IMR-90 (cell line): ENCODE measurements at regions not wholly inside any gene's neighbourhood (a gene's known extent, or its start where the extent isn't known, plus 50 kb on each side); places are given as distances from the start of the nearest gene placed in this dataset.

Source experiments
- ATAC-seq: fragments of 200-7000 bp; cut with Tn5 transposase; 2 replicates; pipeline ENCODE4 v1.9.1; 2020; ENCODE audit warnings: low read depth, mild to moderate bottlenecking, moderate library complexity
- BruUV-seq: library from RNA; stranded (reverse); fragments of 400-500 nt; replicated peaks from 2 replicates; lab custom pipeline; 2021; lab: Mats Ljungman, UMichigan
- CTCF ChIA-PET: fragments of 300-600 bp; formaldehyde crosslinking; extraction: SDS; loops from one replicate; lab custom pipeline; 2021; ENCODE audit warnings: antibody characterized with exemption; lab: Yijun Ruan, JAX
- POLR2A ChIA-PET: fragments of 300-600 bp; sonication (Branson Sonifier 250); formaldehyde crosslinking; loops from one replicate; lab custom pipeline; 2022; ENCODE audit warnings: antibody characterized with exemption; ENCODE audit not compliant: unreplicated experiment; lab: Charles Lee
- DNase-seq: peaks from one replicate; pipeline ENCODE4 v3.0.0; 2013
- H2AFZ ChIP-seq: replicated peaks from 2 replicates; pipeline ENCODE3; 2013; ENCODE audit warnings: low read length, mild to moderate bottlenecking; ENCODE audit not compliant: poor library complexity
- H2AK5ac ChIP-seq: 2 replicates; pipeline ENCODE4 v1.6.1; 2013; ENCODE audit warnings: low read depth, low read length, inconsistent platforms
- H2AK9ac ChIP-seq: replicated peaks from 2 replicates; pipeline ENCODE3; 2013; ENCODE audit warnings: mild to moderate bottlenecking, low read depth, low read length, moderate library complexity; ENCODE audit not compliant: poor library complexity
- H2BK120ac ChIP-seq: 2 replicates; pipeline ENCODE4 v1.6.1; 2013; ENCODE audit warnings: low read depth, low read length, inconsistent platforms
- H2BK15ac ChIP-seq: 3 replicates; pipeline ENCODE4 v1.6.1; 2013; ENCODE audit warnings: low read depth, low read length, inconsistent platforms
- H2BK20ac ChIP-seq: 2 replicates; pipeline ENCODE4 v1.6.1; 2013; ENCODE audit warnings: low read depth, mild to moderate bottlenecking, inconsistent platforms, low read length, moderate library complexity
- H2BK5ac ChIP-seq: 2 replicates; pipeline ENCODE4 v1.6.1; 2013; ENCODE audit warnings: mild to moderate bottlenecking, low read depth, low read length, inconsistent platforms; ENCODE audit not compliant: poor library complexity, severe bottlenecking
- H3K14ac ChIP-seq: replicated peaks from 2 replicates; pipeline ENCODE4 v1.6.1; 2013; ENCODE audit warnings: low read depth, low read length, inconsistent platforms
- H3K18ac ChIP-seq: 2 replicates; pipeline ENCODE4 v1.6.1; 2013; ENCODE audit warnings: low read depth, low read length, control low read depth
- H3K23ac ChIP-seq: 2 replicates; pipeline ENCODE4 v1.6.1; 2013; ENCODE audit warnings: low read depth, low read length, inconsistent platforms
- H3K27ac ChIP-seq: 2 replicates; pipeline ENCODE4 v1.5.1; 2013; ENCODE audit warnings: mild to moderate bottlenecking, control low read depth, low read length; ENCODE audit not compliant: insufficient read depth
- H3K27me3 ChIP-seq: 2 replicates; pipeline ENCODE4 v1.6.1; 2013; ENCODE audit warnings: low read length; ENCODE audit not compliant: control insufficient read depth, insufficient read depth
- H3K36me3 ChIP-seq: 2 replicates; pipeline ENCODE4 v1.6.1; 2013; ENCODE audit warnings: low read length, mixed read lengths; ENCODE audit not compliant: control insufficient read depth, insufficient read depth
- H3K4ac ChIP-seq: 2 replicates; pipeline ENCODE4 v1.6.1; 2013; ENCODE audit warnings: low read depth, low read length, inconsistent platforms
- H3K4me1 ChIP-seq: 2 replicates; pipeline ENCODE4 v1.6.1; 2013; ENCODE audit warnings: low read length, mixed read lengths; ENCODE audit not compliant: control insufficient read depth, insufficient read depth
- H3K4me2 ChIP-seq: 2 replicates; pipeline ENCODE4 v1.6.1; 2013; ENCODE audit warnings: low read depth, mild to moderate bottlenecking, control low read depth, low read length, moderate library complexity
- H3K4me3 ChIP-seq: 2 replicates; pipeline ENCODE4 v1.5.1; 2013; ENCODE audit warnings: low read depth, mild to moderate bottlenecking, control low read depth, low read length, moderate library complexity; ENCODE audit not compliant: insufficient read depth
- H3K56ac ChIP-seq: 2 replicates; pipeline ENCODE4 v1.6.1; 2013; ENCODE audit warnings: low read length, inconsistent platforms; ENCODE audit not compliant: insufficient read depth; ENCODE audit errors: extremely low read depth
- H3K79me1 ChIP-seq, 2 experiments: 2 replicates each; pipeline ENCODE4 v1.6.1; 2013; ENCODE audit warnings: low read length in 2 of 2, inconsistent platforms in 1 of 2, low read depth in 1 of 2
- H3K9ac ChIP-seq: 2 replicates; pipeline ENCODE4 v1.6.1; 2013; ENCODE audit warnings: low read depth, low read length, control low read depth
- H3K9me1 ChIP-seq: 2 replicates; pipeline ENCODE4 v1.6.1; 2013; ENCODE audit warnings: low read length, inconsistent platforms; ENCODE audit not compliant: insufficient read depth
- H3K9me3 ChIP-seq: 2 replicates; pipeline ENCODE4 v1.6.1; 2013; ENCODE audit warnings: low read length; ENCODE audit not compliant: control insufficient read depth, insufficient read depth
- H4K20me1 ChIP-seq: 2 replicates; pipeline ENCODE4 v1.6.1; 2013; ENCODE audit warnings: low read length, inconsistent platforms; ENCODE audit not compliant: insufficient read depth
- H4K5ac ChIP-seq: 2 replicates; pipeline ENCODE4 v1.6.1; 2013; ENCODE audit warnings: mild to moderate bottlenecking, low read depth, low read length, control low read depth
- H4K8ac ChIP-seq, 2 experiments: 2 replicates each; pipeline ENCODE4 v1.6.1; 2013; ENCODE audit warnings: low read depth in 2 of 2, low read length in 2 of 2, control low read depth in 1 of 2, inconsistent platforms in 1 of 2
- H4K91ac ChIP-seq: 2 replicates; pipeline ENCODE4 v1.6.1; 2013; ENCODE audit warnings: low read depth, low read length, inconsistent platforms; ENCODE audit not compliant: insufficient read depth
- BHLHE40 ChIP-seq: fragments of 150-350 bp; IDR thresholded peaks from 2 replicates; pipeline ENCODE4 v1.6.1; 2016; ENCODE audit warnings: mild to moderate bottlenecking, low read depth, low read length
- CEBPB ChIP-seq: IDR thresholded peaks from 2 replicates; pipeline ENCODE4 v1.6.1; 2012; ENCODE audit warnings: low read depth, low read length, improper control_type of control experiment
- CHD1 ChIP-seq: IDR thresholded peaks from 2 replicates; pipeline ENCODE4 v1.6.1; 2012; ENCODE audit warnings: low read depth, low read length, improper control_type of control experiment
- CTCF ChIP-seq: conservative IDR thresholded peaks from 2 replicates; pipeline ENCODE4 v1.5.1; 2012; ENCODE audit warnings: mild to moderate bottlenecking, low read depth, low read length, improper control_type of control experiment
- ELK1 ChIP-seq: fragments of 150-350 bp; IDR thresholded peaks from 2 replicates; pipeline ENCODE4 v1.6.1; 2016; ENCODE audit warnings: low read depth, mild to moderate bottlenecking, low read length, moderate library complexity, borderline replicate concordance
- FOS ChIP-seq: fragments of 150-350 bp; IDR thresholded peaks from 2 replicates; pipeline ENCODE4 v1.6.1; 2016; ENCODE audit warnings: low read depth, low read length
- MAFK ChIP-seq: IDR thresholded peaks from 2 replicates; pipeline ENCODE4 v1.6.1; 2012; ENCODE audit warnings: low read depth, low read length, improper control_type of control experiment
- MAZ ChIP-seq: IDR thresholded peaks from 2 replicates; pipeline ENCODE4 v1.6.1; 2012; ENCODE audit warnings: low read depth, mild to moderate bottlenecking, low read length, improper control_type of control experiment, moderate library complexity, borderline replicate concordance
- MXI1 ChIP-seq: IDR thresholded peaks from 2 replicates; pipeline ENCODE4 v1.6.1; 2012; ENCODE audit warnings: low read depth, mild to moderate bottlenecking, low read length, moderate library complexity, borderline replicate concordance
- NFE2L2 ChIP-seq: fragments of 150-350 bp; IDR thresholded peaks from 2 replicates; pipeline ENCODE4 v1.6.1; 2016; ENCODE audit warnings: low read depth, mild to moderate bottlenecking, low read length
- POLR2A ChIP-seq: IDR thresholded peaks from 2 replicates; pipeline ENCODE4 v1.6.1; 2012; ENCODE audit warnings: mild to moderate bottlenecking, low read depth, low read length
- RAD21 ChIP-seq: IDR thresholded peaks from 2 replicates; pipeline ENCODE4 v1.6.1; 2012; ENCODE audit warnings: low read length, improper control_type of control experiment
- RCOR1 ChIP-seq: IDR thresholded peaks from 2 replicates; pipeline ENCODE4 v1.6.1; 2012; ENCODE audit warnings: mild to moderate bottlenecking, low read length, improper control_type of control experiment; ENCODE audit not compliant: insufficient replicate concordance
- RFX5 ChIP-seq: IDR thresholded peaks from 2 replicates; pipeline ENCODE4 v1.8.0; 2012; ENCODE audit warnings: low read depth, mild to moderate bottlenecking, low read length, moderate library complexity
- SMC3 ChIP-seq: fragments of 150-350 bp; IDR thresholded peaks from 2 replicates; pipeline ENCODE4 v1.6.1; 2016; ENCODE audit warnings: low read depth, mild to moderate bottlenecking, antibody characterized with exemption, low read length, moderate library complexity
- USF2 ChIP-seq: fragments of 150-350 bp; IDR thresholded peaks from 2 replicates; pipeline ENCODE4 v1.6.1; 2017; ENCODE audit warnings: mild to moderate bottlenecking, antibody characterized with exemption, low read length, low read depth
- WGBS, 2 experiments: methylation state at CpG; one replicate each; pipeline versions ENCODE4 v1.1.5 to v1.1.7; 2013; ENCODE audit warnings: missing lambda C conversion rate in 2 of 2; ENCODE audit not compliant: insufficient read length in 1 of 2; ENCODE audit errors: extremely low coverage in 2 of 2; 5-methylcytosine and 5-hydroxymethylcytosine counted together
- dilution Hi-C: fragments of 300-500 bp; cut with HindIII; formaldehyde crosslinking; loops from one replicate; pipeline ENCODE4 v1.14.3; 2018; ENCODE audit warnings: low sequenced_read_pairs; ENCODE audit not compliant: unreplicated experiment
- in situ Hi-C: fragments of 300-500 bp; cut with MboI; formaldehyde crosslinking; loops from 3 replicates; pipeline ENCODE4 v1.14.3; 2019; ENCODE audit warnings: low sequenced_read_pairs, inconsistent platforms, mixed read lengths
- intact Hi-C: fragments of 100-400 bp; cut with micrococcal nuclease; formaldehyde crosslinking; loops from 2 replicates; pipeline ENCODE4 v1.10.0; 2022

- no peak overlapping the region for H3K14ac ChIP-seq
- no peaks in the 10 kb centered on the region for H3K79me1 ChIP-seq
- H2BK5ac ChIP-seq = no peak overlapping the region
- H3K4me2 ChIP-seq = no peak overlapping the region
- H4K91ac ChIP-seq = no peak overlapping the region
- WGBS, 2 experiments = no CpG with 5 or more reads among the region's 7 CpGs
- intact Hi-C loops = no loop called here
- H3K4me1 ChIP-seq = no peaks in the 10 kb centered on the region; the same call in 1 of the 2 replicates
- H3K23ac ChIP-seq = no peak overlapping the region
- H3K9me3 ChIP-seq = no peaks in the 10 kb centered on the region
- CTCF ChIA-PET = no interaction called here
- H2AK9ac ChIP-seq = no peak overlapping the region
- H4K5ac ChIP-seq = no peak overlapping the region
- no peak overlapping the region for H3K18ac ChIP-seq
- H2AFZ ChIP-seq = no peak overlapping the region
- no peaks in the 10 kb centered on the region for H3K36me3 ChIP-seq
- H2BK15ac ChIP-seq = no peak overlapping the region
- no peak overlapping the region for H2BK20ac ChIP-seq
- dilution Hi-C loops = no loop called here
- no peak overlapping the region for H3K9ac ChIP-seq
- H3K27me3 ChIP-seq = no peaks in the 10 kb centered on the region
- H2BK120ac ChIP-seq = no peak overlapping the region
- no peak for TF ChIP-seq MAFK
- no peak for TF ChIP-seq MAZ
- TF ChIP-seq SMC3 = no peak
- no peak for TF ChIP-seq CEBPB
- TF ChIP-seq CHD1 = no peak
- TF ChIP-seq RAD21 = no peak
- no peak for TF ChIP-seq FOS
- TF ChIP-seq POLR2A = no peak
- TF ChIP-seq BHLHE40 = no peak
- no peak for TF ChIP-seq RCOR1
- TF ChIP-seq RFX5 = no peak
- TF ChIP-seq USF2 = no peak
- no peak for TF ChIP-seq NFE2L2
- no peak for TF ChIP-seq MXI1
- no peak for TF ChIP-seq CTCF
- no peak for TF ChIP-seq ELK1
- POLR2A ChIA-PET = interaction anchor here (0.5 kb wide), 1 partner anchor 20 kb away, joined by 7 read pairs; no protein-coding TSS in a partner anchor
- no peak overlapping the region for H4K8ac ChIP-seq
- H3K27ac ChIP-seq = no peak overlapping the region
- no peaks in the 10 kb centered on the region for H3K9me1 ChIP-seq
- BruUV-seq = no TSS peak
- no peak overlapping the region for H3K4ac ChIP-seq
- H2AK5ac ChIP-seq = no peak overlapping the region
- in situ Hi-C loops = no loop called here
- DNase-seq = no peak
- H3K56ac ChIP-seq = no peak overlapping the region
- H4K20me1 ChIP-seq = no peaks in the 10 kb centered on the region
- H3K4me3 ChIP-seq = no peak overlapping the region
- ATAC-seq = no peak
Observed at GRCh38 chr10:22837351-22837750, 90.5 kb upstream of the ARMC3 start.
